ENCODE measurements at regions not wholly inside any gene's neighbourhood (a gene's known extent, or its start where the extent isn't known, plus 50 kb on each side); places are given as distances from the start of the nearest gene placed in this dataset.

- TF ChIP-seq, protein P1, sequence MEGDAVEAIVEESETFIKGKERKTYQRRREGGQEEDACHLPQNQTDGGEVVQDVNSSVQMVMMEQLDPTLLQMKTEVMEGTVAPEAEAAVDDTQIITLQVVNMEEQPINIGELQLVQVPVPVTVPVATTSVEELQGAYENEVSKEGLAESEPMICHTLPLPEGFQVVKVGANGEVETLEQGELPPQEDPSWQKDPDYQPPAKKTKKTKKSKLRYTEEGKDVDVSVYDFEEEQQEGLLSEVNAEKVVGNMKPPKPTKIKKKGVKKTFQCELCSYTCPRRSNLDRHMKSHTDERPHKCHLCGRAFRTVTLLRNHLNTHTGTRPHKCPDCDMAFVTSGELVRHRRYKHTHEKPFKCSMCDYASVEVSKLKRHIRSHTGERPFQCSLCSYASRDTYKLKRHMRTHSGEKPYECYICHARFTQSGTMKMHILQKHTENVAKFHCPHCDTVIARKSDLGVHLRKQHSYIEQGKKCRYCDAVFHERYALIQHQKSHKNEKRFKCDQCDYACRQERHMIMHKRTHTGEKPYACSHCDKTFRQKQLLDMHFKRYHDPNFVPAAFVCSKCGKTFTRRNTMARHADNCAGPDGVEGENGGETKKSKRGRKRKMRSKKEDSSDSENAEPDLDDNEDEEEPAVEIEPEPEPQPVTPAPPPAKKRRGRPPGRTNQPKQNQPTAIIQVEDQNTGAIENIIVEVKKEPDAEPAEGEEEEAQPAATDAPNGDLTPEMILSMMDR (IDR thresholded peaks at IDR 0.05 in 4 of 5, conservative IDR thresholded peaks at IDR 0.05 in 1 of 5) = no peak
- no peak for TF ChIP-seq POLR2A (IDR thresholded peaks at IDR 0.05)
Measured at GRCh38 chr4:18957716-18958115, 936.2 kb upstream of the LCORL start.

Data from gastrocnemius medialis (tissue), 4 donors.